ENCODE measurements at regions not wholly inside any gene's neighbourhood (a gene's known extent, or its start where the extent isn't known, plus 50 kb on each side); places are given as distances from the start of the nearest gene placed in this dataset.
A peak's percentile ranks its signal among the peaks of the same experiment; 100 is the strongest.

DNA sequence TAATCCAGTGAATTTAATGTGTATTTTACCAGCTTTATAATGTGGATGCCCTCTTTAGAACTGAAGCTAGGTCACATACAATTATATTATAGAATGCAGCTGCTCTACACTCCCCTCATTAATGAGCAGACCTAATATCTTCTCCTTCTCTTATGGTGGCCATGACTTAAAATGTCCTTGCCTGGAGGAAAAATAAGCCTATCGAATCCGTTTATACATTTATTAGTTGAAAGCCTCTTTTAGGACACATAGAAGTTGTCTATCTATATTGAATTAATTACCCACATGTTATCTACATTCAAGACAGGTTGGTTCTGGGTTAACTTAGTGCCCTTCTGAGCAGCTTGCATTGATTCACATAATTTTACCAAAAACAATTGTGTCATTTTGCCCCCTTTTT lies 1716.8 kb downstream of the HACE1 start:
- DNase-seq (ENCODE audit: low read depth) = no peak
- TF ChIP-seq, protein P1, sequence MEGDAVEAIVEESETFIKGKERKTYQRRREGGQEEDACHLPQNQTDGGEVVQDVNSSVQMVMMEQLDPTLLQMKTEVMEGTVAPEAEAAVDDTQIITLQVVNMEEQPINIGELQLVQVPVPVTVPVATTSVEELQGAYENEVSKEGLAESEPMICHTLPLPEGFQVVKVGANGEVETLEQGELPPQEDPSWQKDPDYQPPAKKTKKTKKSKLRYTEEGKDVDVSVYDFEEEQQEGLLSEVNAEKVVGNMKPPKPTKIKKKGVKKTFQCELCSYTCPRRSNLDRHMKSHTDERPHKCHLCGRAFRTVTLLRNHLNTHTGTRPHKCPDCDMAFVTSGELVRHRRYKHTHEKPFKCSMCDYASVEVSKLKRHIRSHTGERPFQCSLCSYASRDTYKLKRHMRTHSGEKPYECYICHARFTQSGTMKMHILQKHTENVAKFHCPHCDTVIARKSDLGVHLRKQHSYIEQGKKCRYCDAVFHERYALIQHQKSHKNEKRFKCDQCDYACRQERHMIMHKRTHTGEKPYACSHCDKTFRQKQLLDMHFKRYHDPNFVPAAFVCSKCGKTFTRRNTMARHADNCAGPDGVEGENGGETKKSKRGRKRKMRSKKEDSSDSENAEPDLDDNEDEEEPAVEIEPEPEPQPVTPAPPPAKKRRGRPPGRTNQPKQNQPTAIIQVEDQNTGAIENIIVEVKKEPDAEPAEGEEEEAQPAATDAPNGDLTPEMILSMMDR (IDR thresholded peaks at IDR 0.05; ENCODE audit: insufficient read depth, low read length) = no peak
- H3K4me3 ChIP-seq (ENCODE audit: low read depth, low read length) = no peak overlapping the region

DNA sequence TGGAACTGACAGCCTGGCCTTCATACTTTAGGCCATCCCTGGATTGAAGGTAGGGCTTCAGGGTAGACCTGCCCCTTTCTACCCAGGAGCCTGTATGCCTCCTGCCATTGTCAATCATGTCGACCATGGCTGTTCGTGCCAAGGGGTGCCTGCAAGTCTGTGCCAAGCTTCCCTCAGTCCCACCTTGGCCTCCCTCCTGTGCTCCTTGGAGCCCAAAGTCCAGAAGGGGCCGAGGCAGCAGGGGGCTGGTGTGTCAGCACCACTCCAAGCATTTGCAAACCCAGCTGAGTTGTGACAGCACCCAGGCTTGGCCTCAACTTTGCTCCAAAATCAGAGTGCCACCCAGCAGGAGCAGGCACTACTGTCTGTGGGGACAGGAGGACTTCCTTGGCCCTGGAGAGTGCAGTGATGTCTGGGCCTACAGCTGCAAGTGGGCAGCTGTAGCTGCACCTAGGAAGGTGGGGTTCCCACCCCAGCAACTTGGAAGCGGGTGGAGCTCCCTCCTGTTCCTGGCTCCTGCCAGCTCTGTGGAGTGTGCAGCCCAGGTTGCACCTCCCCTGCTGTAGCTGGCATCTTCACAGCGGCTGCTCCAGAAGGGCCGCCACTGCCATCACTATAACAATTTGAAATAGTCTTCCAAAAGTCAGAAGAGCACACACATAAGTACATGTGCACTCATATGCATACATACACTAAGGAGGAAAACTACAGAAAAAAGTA lies 1719.3 kb downstream of the HACE1 start:
- H3K4me3 ChIP-seq (ENCODE audit: low read depth, low read length) = no peak overlapping the region
- no peak for DNase-seq (ENCODE audit: low read depth)
- TF ChIP-seq, protein P1 (IDR thresholded peaks at IDR 0.05; ENCODE audit: insufficient read depth, low read length) = no peak

DNA sequence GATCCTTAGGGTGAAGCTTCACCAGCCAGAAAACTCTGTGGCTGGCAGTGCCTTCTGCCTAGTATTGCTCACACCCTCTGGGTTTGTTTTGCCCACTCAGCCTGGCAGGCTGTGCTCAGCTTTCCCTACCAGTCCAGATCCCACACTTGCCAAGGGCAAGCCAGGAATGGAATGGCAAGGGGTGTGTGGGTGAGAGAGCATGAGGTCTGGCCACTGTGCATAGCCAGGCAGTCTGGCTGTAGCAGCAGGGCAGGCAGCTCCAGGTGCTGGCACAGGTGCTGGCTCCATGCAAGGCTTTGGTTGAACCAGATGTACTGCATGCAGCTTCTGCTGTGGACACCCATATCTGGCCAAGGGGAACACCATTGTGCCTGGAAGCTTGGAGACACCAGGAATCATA lies 1720.3 kb downstream of the HACE1 start:
- no peak overlapping the region for H3K4me3 ChIP-seq (ENCODE audit: low read depth, low read length)
- TF ChIP-seq, protein P1 (IDR thresholded peaks at IDR 0.05; ENCODE audit: insufficient read depth, low read length) = no peak
- DNase-seq (ENCODE audit: low read depth) = no peak

DNA sequence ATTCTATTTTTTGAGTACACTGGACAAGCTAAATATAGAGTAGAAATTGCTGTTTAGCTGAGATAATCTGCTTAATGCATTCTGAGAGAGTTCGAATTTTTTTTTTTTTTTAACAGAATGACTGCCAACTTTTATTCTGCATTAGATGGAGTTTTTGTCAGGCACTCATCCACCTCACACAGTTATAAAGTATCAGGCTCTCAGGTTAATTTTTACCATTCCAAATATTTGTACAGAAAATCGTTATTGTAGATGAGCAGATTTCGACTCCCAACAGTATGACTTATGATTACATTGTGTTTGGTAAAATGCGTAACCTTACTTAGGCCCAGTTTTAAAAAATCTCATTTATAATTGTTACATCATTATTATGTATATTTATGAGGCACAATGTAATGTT lies 1731.0 kb downstream of the GRIK2 start:
- H3K4me3 ChIP-seq (ENCODE audit: low read depth, low read length) = no peak overlapping the region
- no peak for DNase-seq (ENCODE audit: low read depth)
- TF ChIP-seq, protein P1 (IDR thresholded peaks at IDR 0.05; ENCODE audit: insufficient read depth, low read length) = no peak

DNA sequence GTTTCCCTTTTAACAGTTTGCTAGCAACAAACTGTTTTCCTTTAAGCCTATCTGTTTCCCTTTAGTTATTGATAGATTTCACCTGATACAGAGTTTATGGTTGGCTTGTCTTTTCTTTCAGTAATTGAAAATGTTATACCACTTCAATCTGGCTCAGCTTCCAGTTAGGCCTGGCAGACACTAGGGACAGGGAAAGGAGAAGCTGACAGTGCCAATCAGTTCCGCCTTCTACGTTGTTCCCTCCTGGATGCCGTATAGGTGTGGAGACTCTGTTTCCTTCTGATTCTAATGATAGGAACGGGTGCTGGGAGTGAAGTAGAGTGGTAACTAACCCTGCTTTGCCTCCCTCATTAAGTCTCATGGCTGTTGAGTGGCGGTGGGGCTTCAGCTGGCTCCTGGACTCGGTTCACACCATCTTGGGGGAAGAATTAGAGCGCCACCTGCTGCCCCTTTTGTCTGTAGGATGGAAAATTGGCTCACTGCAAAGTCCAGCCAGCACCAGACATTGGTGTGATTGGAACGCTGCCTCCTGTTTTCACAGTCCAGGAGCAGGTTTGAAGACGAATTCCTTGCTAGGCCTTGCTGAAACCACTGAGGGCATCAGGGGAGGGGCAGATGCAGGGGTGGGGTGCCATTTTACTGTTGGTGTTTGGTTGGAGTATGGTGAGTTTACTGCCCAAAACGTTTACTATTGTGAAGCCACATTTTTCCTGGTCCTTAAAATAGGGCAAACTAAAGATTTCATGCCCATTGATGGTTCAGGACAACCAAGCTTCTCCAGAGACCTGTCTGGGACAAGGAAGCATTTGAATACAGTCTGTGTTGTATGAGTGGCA lies 1729.5 kb downstream of the GRIK2 start:
- TF ChIP-seq, protein P1 (IDR thresholded peaks at IDR 0.05; ENCODE audit: insufficient read depth, low read length) = no peak
- no peak overlapping the region for H3K4me3 ChIP-seq (ENCODE audit: low read depth, low read length)
- peak; percentile 6 for DNase-seq (ENCODE audit: low read depth)

DNA sequence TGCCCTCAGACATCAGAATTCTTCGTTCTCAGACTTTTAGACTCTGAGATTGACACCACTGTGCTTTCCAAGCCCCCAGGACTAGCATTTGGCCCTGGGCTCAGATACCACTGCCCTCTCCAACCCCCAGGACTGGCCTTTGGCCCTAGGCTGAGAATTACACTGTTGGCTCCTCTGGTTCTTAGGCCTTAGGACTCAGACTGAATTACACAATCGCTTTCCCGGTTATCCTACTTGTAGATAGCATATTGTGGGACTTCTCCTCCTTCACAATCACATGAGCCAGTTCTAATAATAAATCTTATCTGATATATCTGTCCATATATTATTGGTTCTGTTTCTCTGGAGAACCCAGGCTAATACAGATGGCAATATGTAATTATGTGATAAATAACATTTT lies 1725.5 kb downstream of the GRIK2 start:
- TF ChIP-seq, protein P1 (IDR thresholded peaks at IDR 0.05; ENCODE audit: insufficient read depth, low read length) = no peak
- no peak for DNase-seq (ENCODE audit: low read depth)
- H3K4me3 ChIP-seq (ENCODE audit: low read depth, low read length) = no peak overlapping the region
